Suppressor macrophage (primary cell): ENCODE measurements at regions not wholly inside any gene's neighbourhood (a gene's known extent, or its start where the extent isn't known, plus 50 kb on each side); places are given as distances from the start of the nearest gene placed in this dataset.

Experiments
- DNase-seq, 4 experiments: peaks; one replicate each; pipeline ENCODE4 v3.0.0-alpha.2; 2020 to 2022

DNA sequence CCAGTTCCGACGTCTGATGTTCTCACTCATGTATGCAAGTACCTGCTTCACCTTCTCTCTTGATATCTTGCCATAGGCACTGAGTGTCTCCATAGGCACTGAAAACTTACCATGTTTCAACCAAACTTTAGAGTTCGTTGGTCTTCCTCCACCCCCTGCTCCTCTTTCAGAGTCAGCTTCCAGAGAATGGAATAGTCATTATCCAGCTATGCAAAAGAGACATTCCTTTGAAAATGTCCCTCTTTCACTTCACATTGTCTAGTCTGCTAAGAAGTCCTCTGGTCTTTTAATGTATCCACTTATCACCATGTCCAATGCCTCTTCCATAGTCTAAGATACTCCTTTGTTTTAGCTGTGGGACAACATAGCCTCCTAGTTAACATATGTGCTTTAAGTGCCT is 566.0 kb upstream of the TENM3 start:
- no peak for DNase-seq

DNA sequence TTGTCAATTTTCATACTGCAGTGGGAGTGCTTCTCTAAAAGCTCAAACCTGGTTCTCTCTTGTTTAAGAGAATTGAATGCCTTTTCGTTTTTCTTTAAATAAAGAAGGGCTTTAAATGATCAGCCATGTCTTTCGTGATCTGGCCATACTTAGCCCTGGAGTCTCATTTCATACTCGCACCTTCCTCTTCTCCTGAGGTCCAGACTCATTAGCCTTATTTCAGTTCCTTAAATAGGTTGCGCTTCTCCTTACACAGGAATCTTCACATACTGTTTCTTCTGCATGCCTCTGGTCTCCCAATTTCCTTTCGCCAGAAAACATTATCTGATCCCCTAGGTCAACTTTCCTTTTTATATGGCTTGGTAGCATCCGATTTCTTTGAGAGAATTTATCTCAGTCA is 565.6 kb upstream of the TENM3 start:
- peak in 1 of 4 experiments; percentile 0 for DNase-seq

DNA sequence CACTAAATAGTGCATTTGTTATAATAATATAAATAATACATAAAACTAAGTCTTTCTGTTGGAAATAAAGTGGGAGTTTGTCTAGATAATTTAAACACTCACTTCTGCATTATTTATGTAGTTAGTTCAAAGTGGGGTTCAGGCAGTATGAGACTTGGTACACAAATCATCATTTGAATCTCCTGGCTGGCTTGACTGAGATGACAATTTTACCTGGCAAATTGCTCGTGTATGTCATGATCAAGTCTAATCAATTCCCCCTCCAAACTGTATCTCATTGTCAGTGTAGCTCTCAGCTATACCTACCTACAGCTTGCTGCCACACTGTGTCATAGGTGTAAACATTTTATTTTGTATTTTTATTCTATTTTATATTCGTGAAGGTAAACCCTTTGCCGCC is 563.4 kb upstream of the TENM3 start:
- DNase-seq = no peak

DNA sequence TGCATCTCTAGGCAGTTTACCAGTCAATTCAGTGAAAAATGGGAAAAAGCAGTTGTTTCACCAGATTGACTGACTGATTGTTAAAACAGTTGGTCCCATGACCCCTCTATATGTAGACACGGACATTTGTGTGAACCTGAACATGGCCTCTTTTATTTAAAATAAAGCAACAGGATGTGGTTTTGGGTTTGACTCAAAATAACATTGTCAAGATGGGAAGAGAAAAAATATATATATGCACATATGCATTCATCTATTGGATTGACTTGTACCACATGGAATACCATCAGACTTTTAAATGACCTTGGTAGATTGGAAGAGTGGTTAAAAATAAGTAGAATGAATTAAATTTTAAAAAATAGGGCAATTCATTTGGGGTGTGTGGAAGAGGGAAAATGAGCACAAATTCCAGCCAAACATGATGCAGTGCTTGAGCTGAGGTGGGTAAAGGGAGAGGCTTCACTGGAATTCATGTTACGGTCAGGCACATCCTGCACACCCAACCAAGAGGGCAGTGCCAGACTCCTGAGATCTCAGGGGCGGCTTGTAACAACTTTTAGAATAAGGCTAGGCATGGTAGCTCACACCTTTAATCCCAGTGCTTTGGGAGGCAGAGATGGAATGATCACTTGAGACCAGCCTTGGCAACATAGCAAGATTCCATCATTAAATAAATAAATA is 560.7 kb upstream of the TENM3 start:
- DNase-seq = no peak

DNA sequence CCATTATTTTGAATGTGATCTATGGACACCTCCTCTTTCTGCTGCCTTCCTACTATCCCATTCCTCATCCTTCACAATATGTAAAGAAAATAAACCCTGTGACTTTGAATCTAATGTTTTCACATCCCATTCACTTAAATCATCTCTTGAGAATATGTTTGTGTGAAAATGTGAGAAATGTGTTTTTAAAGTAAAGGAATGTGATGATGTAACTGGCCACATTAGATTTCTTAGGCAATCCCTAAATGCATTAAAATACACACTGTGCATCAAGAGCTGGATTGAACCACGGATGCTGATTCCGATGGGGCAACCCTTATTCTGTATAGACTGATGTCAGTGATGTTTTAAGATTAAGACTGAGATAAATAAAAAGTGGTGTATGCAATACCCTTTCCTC is 558.9 kb upstream of the TENM3 start:
- DNase-seq = no peak

DNA sequence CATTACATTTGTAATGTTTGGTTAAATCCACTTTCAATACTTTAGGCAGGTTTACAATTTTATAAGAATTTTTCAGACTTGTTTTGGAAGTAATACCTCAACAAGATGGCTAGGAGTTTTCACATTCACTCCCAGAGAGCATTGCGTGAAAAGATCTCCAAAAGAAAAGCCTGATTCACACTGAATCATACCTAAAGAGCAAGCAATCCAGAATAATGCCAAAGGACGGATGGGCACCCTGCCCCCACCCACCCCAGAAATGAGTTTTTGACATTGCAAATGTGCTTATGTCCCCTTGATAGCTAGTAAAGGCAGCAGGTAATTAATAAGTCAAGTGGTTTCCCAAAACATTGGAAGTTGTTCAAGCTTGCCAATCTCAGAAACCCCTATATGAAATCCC is 557.7 kb upstream of the TENM3 start:
- no peak for DNase-seq

DNA sequence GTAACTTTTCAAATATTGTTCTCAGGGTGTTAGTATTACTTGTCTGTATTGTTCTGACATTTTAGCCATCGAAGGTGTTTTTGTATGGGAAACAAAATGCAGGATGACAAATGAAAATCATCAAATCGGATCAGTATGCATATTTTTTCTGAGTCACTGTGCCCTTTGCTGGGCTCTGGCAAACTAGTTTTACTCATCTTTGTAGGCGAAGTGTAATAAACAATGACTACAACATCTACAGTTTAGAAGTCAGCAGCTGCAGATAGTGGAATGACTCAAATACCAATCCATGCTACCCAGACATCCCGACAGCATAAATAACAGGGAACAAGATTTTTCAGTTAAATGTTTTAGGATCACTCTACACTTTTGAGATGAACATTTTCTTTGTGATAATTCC is 557.3 kb upstream of the TENM3 start:
- DNase-seq = no peak

DNA sequence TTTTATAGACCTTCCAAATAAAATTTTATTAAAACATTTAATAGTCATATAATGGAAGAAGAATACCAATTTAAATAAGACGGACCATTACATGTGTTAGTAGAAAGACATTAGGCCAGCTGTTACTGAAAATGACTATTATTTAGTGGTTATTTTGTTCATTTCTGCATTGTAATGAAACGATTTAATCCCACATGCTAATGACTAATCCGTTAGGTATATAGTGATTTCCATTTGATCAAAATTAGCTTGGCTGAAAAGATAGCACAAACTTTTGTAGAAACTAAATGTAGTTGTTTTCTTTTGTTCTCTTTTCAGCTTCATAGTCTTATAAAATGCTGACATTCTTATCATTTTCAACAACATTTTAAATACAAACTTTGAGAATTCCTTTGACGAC is 556.1 kb upstream of the TENM3 start:
- DNase-seq = no peak

DNA sequence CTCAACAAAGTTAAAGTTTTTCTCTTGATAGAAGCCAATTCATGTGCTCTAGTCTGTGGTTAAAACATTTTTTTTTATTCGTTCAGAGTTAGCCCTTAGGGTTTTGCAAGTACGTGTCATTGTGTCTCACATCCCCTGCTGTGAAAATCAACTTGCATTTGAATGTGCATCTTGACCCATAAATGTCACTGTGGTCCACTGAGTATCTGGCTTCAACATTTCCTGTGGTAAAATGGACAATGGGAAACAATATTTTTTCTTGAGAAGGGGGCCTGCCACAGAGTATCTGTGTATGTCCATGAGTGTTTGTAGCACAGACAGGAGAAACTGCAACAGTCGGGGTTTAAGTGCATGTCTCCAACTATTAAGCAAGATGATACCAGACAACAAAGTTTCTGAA is 554.8 kb upstream of the TENM3 start:
- DNase-seq = no peak

DNA sequence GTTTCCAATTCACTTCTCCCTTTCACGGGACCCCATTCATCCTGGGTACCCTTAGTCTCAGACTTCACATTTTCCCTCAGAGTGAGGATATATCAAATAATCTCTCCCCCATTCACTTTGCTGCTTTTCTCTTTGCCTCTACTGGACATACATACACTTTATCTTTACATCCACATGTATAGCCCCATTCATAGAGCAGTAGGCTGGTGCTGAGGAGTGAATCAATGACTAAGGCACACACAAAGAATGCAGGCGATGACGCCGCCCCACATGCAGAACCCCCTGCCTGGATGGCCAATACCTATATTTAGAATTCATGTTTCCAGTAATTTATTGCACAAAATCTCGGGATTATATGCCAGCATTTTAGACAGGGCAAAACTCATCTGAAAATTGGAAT is 554.3 kb upstream of the TENM3 start:
- DNase-seq = no peak

DNA sequence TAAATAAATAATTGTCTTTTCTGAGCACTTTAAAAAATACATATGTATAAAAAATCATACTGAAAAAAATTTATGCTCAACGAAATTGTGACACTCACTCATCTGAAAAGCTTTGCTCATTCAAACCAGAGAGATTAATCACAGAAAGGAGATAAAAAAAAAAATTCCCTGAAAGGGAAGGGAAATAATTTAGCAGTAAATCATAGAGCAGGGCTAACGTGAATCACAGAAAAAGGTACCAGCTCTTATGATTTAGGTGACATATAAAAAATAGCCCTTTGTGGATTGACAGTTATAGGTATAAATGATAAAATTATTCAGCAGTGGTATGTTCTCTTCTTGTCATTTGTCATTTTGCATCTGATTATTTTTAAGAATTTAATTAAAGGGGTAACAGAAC is 552.7 kb upstream of the TENM3 start:
- DNase-seq = no peak

DNA sequence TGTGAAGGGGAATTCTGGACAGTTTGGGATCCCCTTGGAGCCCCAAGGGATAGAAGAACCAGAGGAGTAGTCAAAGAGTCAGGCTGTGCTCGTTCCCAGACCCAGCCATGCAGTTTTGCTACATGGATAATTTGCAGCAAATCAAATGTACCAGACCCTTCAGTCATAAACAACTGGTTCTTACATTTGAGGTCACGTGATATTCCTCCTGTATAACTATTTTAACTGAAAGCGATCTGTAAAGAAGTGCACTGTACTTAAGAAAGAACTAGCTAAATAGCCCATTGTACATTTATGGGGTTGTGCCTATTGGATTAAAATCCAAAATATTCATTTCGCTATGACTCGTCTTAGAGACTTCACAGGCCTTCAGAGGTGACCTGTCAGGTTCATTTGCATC is 550.2 kb upstream of the TENM3 start:
- no peak for DNase-seq

DNA sequence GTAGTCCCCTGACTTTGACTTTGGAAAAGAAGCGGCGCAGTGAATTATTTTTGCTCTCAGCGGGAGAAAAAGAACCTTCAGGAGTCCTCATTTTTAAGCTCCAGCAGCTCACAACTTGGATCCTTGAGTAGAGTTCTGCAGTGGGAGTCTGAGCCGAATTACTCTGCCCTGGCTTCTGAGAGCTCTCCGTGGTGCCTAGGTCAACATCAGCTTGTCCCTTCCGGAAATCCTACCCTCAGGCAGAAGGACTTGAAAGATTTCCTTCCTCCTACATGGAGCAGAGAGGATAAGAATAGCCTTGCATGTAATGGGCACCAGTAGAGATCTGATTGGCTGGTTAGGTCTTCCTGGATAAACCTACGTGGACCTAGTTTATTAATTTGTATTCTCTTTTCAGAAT is 549.7 kb upstream of the TENM3 start:
- DNase-seq = no peak

DNA sequence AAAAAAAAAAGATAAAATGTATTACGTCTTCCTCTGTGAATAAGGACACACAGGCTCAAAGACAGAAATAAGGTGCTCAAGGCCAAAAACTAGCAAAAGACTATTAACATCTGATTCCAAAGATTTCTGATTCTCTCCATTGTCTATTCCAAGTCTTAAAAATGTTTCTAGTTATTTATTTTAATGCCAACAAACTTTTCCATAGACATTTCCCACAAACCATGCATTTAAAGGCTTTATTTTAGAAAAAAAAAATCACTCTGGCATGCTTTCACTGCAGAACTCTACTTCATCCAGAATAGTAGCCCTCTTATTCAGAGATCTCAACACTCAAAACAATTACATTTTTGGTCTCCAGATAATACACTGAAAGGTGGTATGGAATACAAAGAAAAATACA is 545.0 kb upstream of the TENM3 start:
- DNase-seq = no peak

DNA sequence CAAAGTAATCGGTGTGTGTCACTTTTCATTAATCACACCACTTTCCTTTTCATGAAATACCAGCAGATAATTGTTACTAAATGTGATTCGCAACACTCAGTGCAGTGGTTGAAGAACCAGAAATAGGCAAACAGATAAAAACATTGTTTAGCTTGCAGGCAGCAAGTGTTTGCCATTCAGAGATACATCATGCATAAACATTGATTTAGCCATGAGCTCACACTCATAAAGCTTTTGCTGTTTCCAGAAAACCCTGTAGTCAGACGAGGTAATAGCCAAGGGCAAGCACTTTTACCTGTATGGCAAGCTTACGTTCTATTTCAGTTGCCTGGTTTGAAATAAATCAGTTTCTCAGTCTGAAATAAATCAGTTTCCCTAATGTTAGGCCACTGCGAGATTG is 542.0 kb upstream of the TENM3 start:
- DNase-seq = no peak

DNA sequence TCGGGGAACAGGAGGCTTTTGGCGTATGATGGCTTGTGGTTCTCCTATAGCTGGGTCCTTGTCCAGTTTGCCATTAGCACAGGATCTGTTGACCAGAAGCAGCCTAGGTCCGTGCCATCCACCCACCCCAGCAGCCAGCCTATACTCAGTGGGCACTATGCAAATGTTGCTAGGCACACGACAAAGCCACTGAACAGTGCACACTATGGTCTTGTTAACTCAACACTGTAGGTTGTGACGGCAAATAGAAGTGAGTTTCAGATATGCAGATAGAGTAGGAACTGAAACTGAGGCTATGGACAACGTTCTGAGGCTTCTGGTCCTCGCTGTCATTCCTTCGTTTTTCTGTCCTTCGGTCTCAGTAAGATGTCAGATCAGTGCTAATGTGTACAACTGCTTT is 541.3 kb upstream of the TENM3 start:
- no peak for DNase-seq

DNA sequence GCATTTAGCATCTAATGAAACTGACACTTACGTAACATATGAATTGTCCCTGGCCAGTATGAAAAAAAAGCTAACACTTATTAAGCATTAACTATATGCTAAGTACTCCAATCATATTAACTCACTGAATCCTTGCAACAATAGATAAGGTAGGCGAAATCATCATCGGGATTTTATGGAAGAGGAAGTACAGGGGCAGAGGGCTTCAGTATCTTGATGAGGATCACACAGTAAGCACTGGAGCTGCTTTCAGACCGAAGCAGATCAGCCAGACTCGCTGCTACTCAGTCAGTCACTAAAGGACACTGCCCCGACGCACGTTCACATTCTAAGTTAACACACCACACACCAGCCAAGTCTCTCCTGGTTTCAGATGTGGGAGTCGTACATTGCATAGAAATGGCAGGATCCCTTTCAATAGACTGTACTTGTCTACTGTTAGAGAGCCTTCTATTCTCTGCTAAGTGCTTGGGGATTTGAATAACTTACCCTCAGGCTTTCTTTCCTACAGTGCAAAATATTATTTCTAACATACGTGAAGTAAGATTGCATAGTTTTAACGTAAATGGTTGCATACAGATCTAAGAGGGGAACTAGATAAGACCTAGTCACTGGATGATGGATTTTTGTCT is 540.2 kb upstream of the TENM3 start:
- DNase-seq = no peak

DNA sequence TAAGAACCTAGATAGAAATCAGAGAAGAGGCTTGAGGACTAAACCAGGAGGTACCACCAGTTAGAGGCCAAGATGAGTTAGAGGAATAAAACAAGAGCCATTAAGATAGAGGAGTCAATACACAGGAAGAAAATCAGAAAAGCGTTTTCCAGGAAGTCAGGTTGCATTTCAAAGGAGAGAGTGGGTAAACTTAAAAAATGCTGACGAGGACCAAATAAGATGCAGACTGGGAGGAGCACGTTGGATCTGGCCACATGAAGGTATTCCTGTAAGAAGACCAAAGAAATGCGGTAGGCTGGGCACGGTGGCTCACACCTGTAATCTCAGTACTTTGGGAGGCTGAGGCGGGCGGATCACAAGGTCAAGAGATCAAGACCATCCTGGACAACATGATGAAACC is 533.1 kb upstream of the TENM3 start:
- DNase-seq = no peak

DNA sequence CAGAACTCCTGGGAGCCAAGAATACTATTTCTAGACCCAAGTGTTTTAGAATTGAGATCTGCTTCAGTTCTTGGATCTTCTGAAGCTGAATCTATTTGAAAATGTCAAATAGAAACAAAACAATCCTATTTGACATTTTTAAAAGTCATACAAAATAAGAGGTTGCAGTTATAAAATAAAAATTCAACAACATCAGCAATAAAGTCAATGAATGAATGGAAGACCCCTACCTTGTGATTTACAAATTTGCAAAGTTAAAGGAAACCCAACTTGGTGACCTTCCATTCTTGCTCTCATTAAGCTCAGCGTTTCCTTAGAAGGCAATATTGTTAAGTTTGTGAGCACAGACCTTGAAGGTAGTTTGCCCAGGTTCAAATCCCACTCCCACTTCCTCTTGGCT is 531.8 kb upstream of the TENM3 start:
- no peak for DNase-seq

DNA sequence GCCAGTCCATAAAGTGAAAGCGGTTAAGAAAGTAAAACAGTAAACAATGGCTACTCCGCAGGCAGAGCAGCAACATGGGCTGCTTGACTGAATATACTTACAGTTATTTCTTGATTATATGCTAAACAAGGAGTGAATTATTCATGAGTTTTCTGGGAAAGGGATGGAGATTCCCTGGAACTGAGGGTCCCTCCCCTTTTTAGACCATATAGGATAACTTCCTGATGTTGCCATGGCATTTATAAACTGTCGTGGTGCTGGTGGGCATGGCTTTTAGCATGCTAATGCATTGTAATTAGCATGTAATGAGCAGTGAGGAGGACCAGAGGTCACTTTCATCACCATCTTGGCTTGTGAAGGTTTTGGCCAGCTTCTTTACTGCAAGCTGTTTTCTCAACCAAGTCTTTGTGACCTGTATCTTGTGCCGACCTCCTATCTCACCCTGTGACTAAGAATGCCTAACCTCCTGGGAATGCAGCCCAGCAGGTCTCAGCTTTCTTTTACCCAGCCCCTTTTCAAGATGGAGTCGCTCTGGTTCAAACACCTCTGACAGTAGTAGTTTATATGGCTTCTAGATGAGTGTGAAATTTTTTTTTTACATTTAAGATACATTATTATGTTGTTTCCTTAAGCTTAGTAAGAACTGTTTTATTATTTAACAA is 514.8 kb upstream of the TENM3 start:
- no peak for DNase-seq

DNA sequence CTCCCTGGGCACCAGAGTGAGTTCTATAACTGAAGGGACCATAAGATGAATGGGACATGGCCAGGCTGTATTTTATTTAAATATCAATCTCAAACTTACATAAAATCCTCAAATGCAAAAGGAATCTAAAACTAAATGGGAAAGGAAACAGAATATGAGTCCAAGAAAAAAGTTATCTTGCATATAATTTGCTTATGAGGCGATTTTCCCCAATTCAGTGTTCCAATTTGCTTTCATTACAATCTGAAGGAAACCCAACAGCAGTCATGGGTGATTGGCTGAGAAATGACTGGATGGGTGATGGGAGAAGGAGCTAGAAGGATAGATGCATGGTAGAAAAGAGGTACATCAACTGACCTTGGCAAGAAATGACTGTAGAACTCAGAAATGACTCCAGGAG is 511.3 kb upstream of the TENM3 start:
- DNase-seq = no peak

DNA sequence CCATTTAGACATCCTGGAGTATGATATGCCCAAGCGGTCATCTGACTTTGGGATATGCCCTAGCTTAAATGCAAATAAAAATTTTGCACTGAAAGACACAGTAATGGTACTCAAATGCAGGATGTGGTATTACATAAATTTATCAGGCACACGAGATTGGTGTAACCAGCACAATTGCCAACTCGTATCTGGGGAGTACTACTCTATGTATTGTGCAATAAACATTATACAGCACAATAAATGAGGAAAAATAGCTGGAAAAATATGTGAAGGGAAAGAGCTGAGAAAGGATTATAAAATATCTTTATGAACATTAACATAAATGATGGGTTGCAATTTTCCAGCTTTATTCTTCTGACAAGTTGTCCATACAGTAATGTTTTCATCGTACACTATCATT is 505.5 kb upstream of the TENM3 start:
- no peak for DNase-seq

DNA sequence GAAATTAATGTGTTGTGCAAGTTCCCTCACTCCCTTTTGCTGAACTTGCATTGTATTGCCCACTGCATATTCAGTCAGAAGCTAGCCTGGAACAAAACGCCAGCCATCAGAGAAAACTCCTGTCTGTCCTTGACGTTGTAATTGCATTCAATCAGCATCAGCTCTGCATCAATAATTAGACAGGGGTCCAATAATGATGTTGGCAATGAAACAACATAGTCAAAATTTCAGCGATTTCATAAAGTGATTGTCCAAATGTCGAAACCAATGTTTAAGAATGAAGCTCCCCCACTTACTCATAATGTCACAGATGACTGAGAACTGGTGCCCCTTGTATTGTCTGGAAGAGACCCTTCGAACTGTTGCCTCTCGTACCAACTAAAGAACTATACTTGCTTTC is 504.2 kb upstream of the TENM3 start:
- DNase-seq = no peak

DNA sequence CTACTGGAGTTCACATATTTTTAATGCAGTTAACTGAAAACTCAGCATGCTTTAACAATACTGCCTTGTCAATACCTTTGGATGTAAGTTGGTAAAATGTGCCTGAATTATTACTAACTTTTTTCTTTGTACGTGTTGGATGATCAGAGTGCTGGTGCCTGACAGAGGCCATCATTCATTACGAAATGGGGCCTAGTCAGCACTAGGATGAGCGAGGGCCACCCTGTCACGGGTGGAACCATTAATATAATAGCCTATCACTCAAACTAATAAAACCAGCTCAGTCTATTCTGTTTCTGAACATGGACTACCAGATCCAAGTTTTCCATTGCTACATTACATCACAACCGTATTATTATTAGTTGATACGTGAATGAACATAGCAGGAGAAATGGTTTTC is 501.7 kb upstream of the TENM3 start:
- DNase-seq = no peak
